Uterus (tissue), 2 donors: ENCODE measurements at regions not wholly inside any gene's neighbourhood (a gene's known extent, or its start where the extent isn't known, plus 50 kb on each side); places are given as distances from the start of the nearest gene placed in this dataset.

Experiments used
- POLR2A ChIP-seq, 2 donors: fragments of 450-650 bp; IDR thresholded peaks; one replicate each; pipeline ENCODE4 v1.6.1; 2016; ENCODE audit warnings: antibody characterized with exemption in 2 of 2, mild to moderate bottlenecking in 1 of 2, moderate library complexity in 1 of 2
- TF ChIP-seq, protein P1 (sequence below), 4 experiments: fragments of 200-600 bp in 2 of 4; fragments of 450-650 bp in 2 of 4; sonication (generic) in 2 of 4; IDR thresholded peaks; one replicate each; pipeline ENCODE4 v1.5.1; 2016 to 2019; ENCODE audit warnings: antibody characterized with exemption in 4 of 4, mild to moderate bottlenecking in 2 of 4, moderate library complexity in 1 of 4

DNA sequence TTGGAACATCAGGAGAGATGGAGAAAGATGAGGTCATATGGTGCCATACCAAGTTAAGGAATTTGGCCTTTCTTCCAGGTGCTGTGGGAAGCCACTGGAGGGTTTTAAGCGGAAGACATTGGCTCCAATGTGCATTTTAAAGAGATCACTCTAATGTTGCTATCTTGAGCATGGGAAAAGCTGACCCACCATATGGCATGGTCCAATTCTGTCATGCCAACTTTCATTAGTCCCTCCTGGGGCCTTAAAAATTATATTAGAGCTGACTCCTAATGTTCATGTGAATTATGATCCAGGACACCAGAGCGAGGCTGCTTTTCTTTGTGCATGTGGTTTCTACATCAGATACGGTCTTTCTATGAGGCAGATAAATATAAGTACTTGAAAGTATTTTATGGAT, 335.0 kb upstream of the TSHZ2 start:
- TF ChIP-seq, protein P1, sequence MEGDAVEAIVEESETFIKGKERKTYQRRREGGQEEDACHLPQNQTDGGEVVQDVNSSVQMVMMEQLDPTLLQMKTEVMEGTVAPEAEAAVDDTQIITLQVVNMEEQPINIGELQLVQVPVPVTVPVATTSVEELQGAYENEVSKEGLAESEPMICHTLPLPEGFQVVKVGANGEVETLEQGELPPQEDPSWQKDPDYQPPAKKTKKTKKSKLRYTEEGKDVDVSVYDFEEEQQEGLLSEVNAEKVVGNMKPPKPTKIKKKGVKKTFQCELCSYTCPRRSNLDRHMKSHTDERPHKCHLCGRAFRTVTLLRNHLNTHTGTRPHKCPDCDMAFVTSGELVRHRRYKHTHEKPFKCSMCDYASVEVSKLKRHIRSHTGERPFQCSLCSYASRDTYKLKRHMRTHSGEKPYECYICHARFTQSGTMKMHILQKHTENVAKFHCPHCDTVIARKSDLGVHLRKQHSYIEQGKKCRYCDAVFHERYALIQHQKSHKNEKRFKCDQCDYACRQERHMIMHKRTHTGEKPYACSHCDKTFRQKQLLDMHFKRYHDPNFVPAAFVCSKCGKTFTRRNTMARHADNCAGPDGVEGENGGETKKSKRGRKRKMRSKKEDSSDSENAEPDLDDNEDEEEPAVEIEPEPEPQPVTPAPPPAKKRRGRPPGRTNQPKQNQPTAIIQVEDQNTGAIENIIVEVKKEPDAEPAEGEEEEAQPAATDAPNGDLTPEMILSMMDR (IDR thresholded peaks at IDR 0.05) = no peak
- no peak for TF ChIP-seq POLR2A (IDR thresholded peaks at IDR 0.05)
